GM12873 (cell line): ENCODE measurements at regions not wholly inside any gene's neighbourhood (a gene's known extent, or its start where the extent isn't known, plus 50 kb on each side); places are given as distances from the start of the nearest gene placed in this dataset.

ENCODE experiments used
- TF ChIP-seq, protein P1 (sequence below): IDR thresholded peaks from 2 replicates; pipeline ENCODE4 v1.5.1; 2012; ENCODE audit warnings: low read depth, mild to moderate bottlenecking, moderate library complexity, low read length, control low read depth; ENCODE audit not compliant: insufficient read depth; ENCODE audit errors: missing control alignments

- TF ChIP-seq, protein P1, sequence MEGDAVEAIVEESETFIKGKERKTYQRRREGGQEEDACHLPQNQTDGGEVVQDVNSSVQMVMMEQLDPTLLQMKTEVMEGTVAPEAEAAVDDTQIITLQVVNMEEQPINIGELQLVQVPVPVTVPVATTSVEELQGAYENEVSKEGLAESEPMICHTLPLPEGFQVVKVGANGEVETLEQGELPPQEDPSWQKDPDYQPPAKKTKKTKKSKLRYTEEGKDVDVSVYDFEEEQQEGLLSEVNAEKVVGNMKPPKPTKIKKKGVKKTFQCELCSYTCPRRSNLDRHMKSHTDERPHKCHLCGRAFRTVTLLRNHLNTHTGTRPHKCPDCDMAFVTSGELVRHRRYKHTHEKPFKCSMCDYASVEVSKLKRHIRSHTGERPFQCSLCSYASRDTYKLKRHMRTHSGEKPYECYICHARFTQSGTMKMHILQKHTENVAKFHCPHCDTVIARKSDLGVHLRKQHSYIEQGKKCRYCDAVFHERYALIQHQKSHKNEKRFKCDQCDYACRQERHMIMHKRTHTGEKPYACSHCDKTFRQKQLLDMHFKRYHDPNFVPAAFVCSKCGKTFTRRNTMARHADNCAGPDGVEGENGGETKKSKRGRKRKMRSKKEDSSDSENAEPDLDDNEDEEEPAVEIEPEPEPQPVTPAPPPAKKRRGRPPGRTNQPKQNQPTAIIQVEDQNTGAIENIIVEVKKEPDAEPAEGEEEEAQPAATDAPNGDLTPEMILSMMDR = no peak
Observed at GRCh38 chr12:90120627-90121026, 412.0 kb upstream of the ATP2B1 start.

GRCh38 chr12:90112666-90113065 is 404.0 kb upstream of the ATP2B1 start:
- TF ChIP-seq, protein P1 = no peak

DNA sequence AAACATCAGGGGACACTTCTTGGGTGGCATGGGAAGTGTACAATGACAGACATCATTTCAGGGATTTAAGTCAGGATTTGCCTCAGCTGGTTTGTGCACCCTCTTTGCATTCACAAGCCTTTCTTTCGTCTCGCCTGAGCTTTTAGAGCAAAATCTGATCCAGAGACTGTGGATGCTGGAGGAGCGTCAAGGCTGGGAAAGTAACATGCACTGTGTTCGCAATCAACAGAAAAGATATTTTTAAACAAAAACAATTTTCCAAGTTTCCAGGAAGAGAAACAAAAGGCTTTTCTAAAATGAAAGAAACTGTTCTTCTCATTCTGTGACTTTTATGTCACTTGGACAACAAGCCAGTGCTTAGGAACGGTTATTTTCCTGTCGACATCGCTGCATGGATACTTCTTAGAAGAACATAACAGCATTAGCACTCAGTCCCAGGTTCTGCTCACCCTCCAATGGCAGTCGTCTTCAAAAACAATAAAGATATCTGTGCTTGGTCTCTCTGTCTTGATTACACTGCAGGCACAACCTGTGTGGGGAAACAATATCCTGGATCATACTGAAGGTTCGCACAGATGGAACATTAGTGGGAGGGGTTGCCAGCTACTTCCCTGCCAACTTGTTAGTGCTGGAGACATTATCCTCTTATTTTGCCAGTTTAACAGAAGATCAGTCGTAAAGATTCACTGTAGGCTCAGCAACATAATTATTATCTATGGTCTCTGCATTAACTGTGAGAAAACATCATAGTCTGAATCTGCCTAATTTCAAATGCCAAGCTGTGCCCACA is 403.3 kb upstream of the ATP2B1 start:
- TF ChIP-seq, protein P1 = no peak

- TF ChIP-seq, protein P1 = no peak
Observed at GRCh38 chr12:90106568-90106967, 397.9 kb upstream of the ATP2B1 start.

GRCh38 chr12:90102957-90103652 is 394.5 kb upstream of the ATP2B1 start:
- TF ChIP-seq, protein P1 = peak; percentile 70

DNA sequence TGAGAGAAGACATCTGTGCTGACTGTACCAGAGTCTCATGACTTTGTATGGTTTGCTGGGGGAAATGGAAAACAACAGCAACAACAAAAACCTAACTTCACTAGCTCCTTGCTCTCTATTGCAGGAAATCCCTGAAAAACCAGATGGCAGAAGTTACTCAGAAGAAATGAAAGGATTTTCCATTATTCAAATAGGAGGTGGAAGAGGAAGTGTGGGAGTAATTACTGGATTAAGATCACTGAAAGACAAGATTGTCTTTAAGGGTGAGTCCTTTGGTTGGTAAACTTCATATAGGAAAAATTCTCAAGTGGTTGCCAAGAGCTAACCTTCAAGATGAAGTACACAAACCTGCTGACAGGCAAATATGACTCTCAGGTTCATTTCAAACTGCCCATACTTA is 391.9 kb upstream of the ATP2B1 start:
- TF ChIP-seq, protein P1 = no peak

DNA sequence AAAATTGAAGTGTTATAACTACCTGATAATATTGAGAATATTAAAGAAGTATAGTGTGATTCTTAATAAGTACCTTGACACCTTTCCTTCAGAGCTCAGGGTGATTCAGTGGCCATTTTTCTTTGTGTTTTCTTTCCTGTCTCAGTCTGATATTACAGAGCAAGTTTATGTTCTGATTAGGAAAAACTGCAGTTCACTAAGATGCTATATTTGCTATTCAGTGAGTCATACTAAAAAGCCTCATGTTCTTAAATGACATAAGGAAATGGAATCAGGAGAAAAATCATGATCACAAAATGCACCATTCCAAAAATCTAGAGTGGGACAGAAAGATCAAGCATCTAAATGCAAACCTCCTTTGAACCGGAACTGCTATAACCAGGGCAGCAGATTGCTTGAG is 390.6 kb upstream of the ATP2B1 start:
- TF ChIP-seq, protein P1 = no peak
